HL-60 (cell line): ENCODE measurements at regions not wholly inside any gene's neighbourhood (a gene's known extent, or its start where the extent isn't known, plus 50 kb on each side); places are given as distances from the start of the nearest gene placed in this dataset.

Experiments used
- DNase-seq, 2 experiments: peaks; one replicate each; pipeline ENCODE4 v3.0.0-alpha.2; 2010 to 2020; ENCODE audit warnings: low read depth in 1 of 2, low spot score in 1 of 2
- H3K27ac ChIP-seq: fragments of 250-450 bp; sonication (Bioruptor Pico); replicated peaks from 2 replicates; pipeline ENCODE4 v1.5.1; 2020; ENCODE audit warnings: mild to moderate bottlenecking, moderate library complexity
- H3K27me3 ChIP-seq: fragments of 250-450 bp; sonication (Bioruptor Pico); 2 replicates; pipeline ENCODE4 v1.5.1; 2021; ENCODE audit warnings: mild to moderate bottlenecking, moderate library complexity; ENCODE audit not compliant: insufficient read depth, poor library complexity, severe bottlenecking
- H3K4me3 ChIP-seq: replicated peaks from 2 replicates; pipeline ENCODE4 v1.5.1; 2011; ENCODE audit warnings: mild to moderate bottlenecking, control low read depth, low read length; ENCODE audit not compliant: insufficient read depth
- CTCF ChIP-seq: IDR thresholded peaks from one replicate; pipeline ENCODE4 v1.5.1; 2011; ENCODE audit warnings: low read length, control low read depth, inconsistent platforms; ENCODE audit not compliant: insufficient read depth
- GABPA ChIP-seq: IDR thresholded peaks from 2 replicates; pipeline ENCODE4 v1.6.1; 2012; ENCODE audit warnings: low read depth
- POLR2AphosphoS5 ChIP-seq: IDR thresholded peaks from 2 replicates; pipeline ENCODE4 v1.6.1; 2012; ENCODE audit warnings: low read depth
- REST ChIP-seq: IDR thresholded peaks from 2 replicates; pipeline ENCODE4 v1.6.1; 2012; ENCODE audit warnings: low read depth; ENCODE audit not compliant: insufficient replicate concordance
- SPI1 ChIP-seq: IDR thresholded peaks from 2 replicates; pipeline ENCODE4 v1.6.1; 2012; ENCODE audit warnings: low read depth, mild to moderate bottlenecking, borderline replicate concordance

GRCh38 chr6:74213995-74214394 is 518.0 kb downstream of the CD109 start:
- TF ChIP-seq POLR2AphosphoS5 (no peak), CTCF (no peak), SPI1 (no peak), GABPA (no peak), REST (no peak)
- Histone ChIP-seq H3K27ac (no peak overlapping the region), H3K4me3 (no peak overlapping the region), H3K27me3 (no peaks in the 10 kb centered on the region)
- no peak for DNase-seq

- no peak for DNase-seq
- Histone ChIP-seq H3K27ac (no peak overlapping the region), H3K27me3 (no peaks in the 10 kb centered on the region), H3K4me3 (no peak overlapping the region)
- TF ChIP-seq GABPA (no peak), POLR2AphosphoS5 (no peak), REST (no peak), SPI1 (no peak), CTCF (no peak)
Measured at GRCh38 chr6:74208239-74208638, 512.2 kb downstream of the CD109 start.

DNA sequence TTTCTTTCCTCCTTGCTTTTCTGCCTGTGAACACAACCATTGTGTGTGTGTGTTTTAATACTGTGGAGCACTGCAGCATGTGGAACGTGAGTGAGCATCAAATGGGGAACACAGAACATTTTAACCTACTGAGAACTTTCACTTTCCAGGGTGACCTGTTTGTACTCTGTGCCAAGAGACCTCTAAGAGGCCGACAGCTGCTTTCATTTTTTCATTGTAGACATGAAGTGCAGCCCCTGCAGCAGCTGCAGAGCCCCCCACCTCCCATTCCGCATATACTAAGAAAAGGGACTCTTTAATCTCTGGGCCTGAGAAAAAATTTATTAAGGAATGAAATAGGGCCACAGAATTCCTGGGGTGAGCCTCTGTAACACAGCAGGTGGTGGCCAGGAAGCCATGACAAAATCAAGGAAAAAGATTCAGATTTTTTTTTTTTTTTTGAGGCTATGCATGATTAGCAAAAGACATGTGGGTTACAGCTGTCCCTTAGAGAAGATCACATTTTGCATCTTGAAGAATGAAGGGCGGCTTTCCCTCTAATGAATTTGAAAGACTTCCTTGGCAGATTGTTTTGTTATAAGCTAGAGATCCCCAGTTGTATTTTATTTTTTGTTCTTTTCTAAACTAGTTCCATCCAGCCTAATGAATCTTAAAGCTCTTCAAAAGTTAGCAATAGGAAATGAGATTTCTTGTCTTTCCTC is 503.4 kb downstream of the CD109 start:
- H3K27me3 ChIP-seq = no peaks in the 10 kb centered on the region
- TF ChIP-seq POLR2AphosphoS5 (no peak), REST (no peak), SPI1 (no peak), CTCF (no peak), GABPA (no peak)
- H3K27ac ChIP-seq = no peak overlapping the region
- DNase-seq = no peak
- H3K4me3 ChIP-seq = no peak overlapping the region
